Endometrium (tissue), 2 donors: ENCODE measurements at regions not wholly inside any gene's neighbourhood (a gene's known extent, or its start where the extent isn't known, plus 50 kb on each side); places are given as distances from the start of the nearest gene placed in this dataset.

Source experiments
- FAIRE-seq: peaks from 2 replicates; lab custom pipeline; 2012; peaks lifted over from hg19 to GRCh38; lab: Jason Lieb, UNC
- donor health status: control.
- donor health status: control.

- no peak for FAIRE-seq
Measured at GRCh38 chr21:38556390-38556789, 58.1 kb upstream of the ERG start.

GRCh38 chr21:38561205-38561604 is 62.9 kb upstream of the ERG start:
- no peak for FAIRE-seq

- peak; percentile 96 for FAIRE-seq
Measured at GRCh38 chr21:38561613-38562581, 63.6 kb upstream of the ERG start.

GRCh38 chr21:38567335-38567969 is 69.2 kb upstream of the ERG start:
- no peak for FAIRE-seq

GRCh38 chr21:38567970-38568360 is 69.7 kb upstream of the ERG start:
- FAIRE-seq: no peak

GRCh38 chr21:38569733-38570132 is 71.5 kb upstream of the ERG start:
- FAIRE-seq: no peak

- FAIRE-seq: no peak
Measured at GRCh38 chr21:38570596-38570995, 72.3 kb upstream of the ERG start.

GRCh38 chr21:38574895-38575575 is 76.8 kb upstream of the ERG start:
- FAIRE-seq: no peak

- FAIRE-seq: no peak
Measured at GRCh38 chr21:38577887-38578286, 79.6 kb upstream of the ERG start.

GRCh38 chr21:38590449-38591217 is 92.4 kb upstream of the ERG start:
- no peak for FAIRE-seq

GRCh38 chr21:38591218-38591537 is 92.9 kb upstream of the ERG start:
- FAIRE-seq: no peak

- FAIRE-seq: no peak
Measured at GRCh38 chr21:38596264-38597042, 98.2 kb upstream of the ERG start.

- FAIRE-seq: no peak
Measured at GRCh38 chr21:38597421-38597820, 99.1 kb upstream of the ERG start.

GRCh38 chr21:38598413-38598812 is 100.1 kb upstream of the ERG start:
- no peak for FAIRE-seq

- no peak for FAIRE-seq
Measured at GRCh38 chr21:38599381-38599975, 101.2 kb upstream of the ERG start.

- FAIRE-seq: no peak
Measured at GRCh38 chr21:38600106-38600505, 101.8 kb upstream of the ERG start.

- FAIRE-seq: no peak
Measured at GRCh38 chr21:38605236-38605635, 107.0 kb upstream of the ERG start.

GRCh38 chr21:38609580-38609979 is 111.3 kb upstream of the ERG start:
- FAIRE-seq: no peak

GRCh38 chr21:38610623-38611251 is 112.5 kb upstream of the ERG start:
- no peak for FAIRE-seq

- FAIRE-seq: no peak
Measured at GRCh38 chr21:38611277-38611676, 113.0 kb upstream of the ERG start.

- FAIRE-seq: no peak
Measured at GRCh38 chr21:38613686-38614085, 115.4 kb upstream of the ERG start.
